Activated CD4-positive, CD25-positive, alpha-beta regulatory T cell treated with anti-CD3 and anti-CD28 coated beads, Interleukin-2, amount 50 U/mL, for 16 hours (primary cell): ENCODE measurements at regions not wholly inside any gene's neighbourhood (a gene's known extent, or its start where the extent isn't known, plus 50 kb on each side); places are given as distances from the start of the nearest gene placed in this dataset.
A peak's percentile ranks its signal among the peaks of the same experiment; 100 is the strongest.
"Not testable (repeated sequence)": the region's sequence is repeated elsewhere in the genome, so short reads cannot be mapped to it uniquely, and the experiment has no call there.

Source experiments
- DNase-seq: peaks from one replicate; pipeline ENCODE4 v3.0.0-alpha.2; 2020; ENCODE audit warnings: low read depth, low spot score

GRCh38 chr10:3887404-3887803 is 102.4 kb upstream of the KLF6 start:
- no peak for DNase-seq

DNA sequence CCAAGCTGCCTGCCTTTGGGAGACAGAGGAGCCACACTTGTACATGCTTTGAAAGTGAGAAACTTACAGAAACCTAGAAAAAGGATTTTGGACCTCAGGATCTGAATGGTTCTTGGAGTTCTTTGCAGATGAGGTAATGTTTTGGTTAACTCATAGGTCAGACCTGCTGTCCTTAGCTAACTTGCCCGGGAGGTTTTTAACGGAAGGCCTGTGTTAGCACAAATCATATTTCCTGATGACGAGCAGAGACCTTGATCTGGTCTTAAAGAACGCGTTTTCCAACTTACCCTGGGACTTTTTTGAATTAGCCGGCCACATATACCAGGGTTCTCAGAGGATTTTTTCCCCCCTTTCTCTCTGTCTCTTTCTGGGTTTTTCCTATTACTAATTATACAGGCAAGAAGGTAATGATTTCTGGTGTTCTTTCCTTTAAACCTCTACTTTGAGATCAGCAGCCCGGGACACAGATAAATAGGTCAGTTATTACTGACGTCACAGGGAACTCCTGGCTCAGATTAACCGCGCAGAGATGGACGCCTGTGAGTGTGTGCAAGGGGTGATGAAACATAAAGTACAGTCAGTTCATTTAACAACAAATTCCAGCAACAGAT is 101.7 kb upstream of the KLF6 start:
- DNase-seq = no peak

DNA sequence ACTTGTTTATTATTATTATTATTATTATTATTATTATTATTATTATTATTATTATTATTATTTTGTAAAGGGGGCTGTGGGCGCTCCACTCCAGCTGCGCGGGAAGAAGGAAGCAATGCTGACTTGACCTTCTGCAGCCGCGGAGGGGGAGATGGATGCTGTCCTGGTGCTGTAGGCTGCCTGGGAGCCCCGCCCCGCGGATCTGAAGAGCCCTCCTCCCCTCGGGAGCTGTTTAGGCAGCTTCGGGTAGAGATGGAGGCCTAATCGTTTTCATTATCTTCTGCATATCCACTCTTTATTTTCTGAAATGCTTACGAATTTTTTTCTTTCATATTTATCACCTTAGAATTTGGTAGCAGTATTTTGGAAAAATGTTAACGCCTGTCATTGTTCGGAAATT is 101.2 kb upstream of the KLF6 start:
- no peak for DNase-seq

- no peak for DNase-seq
Observed at GRCh38 chr10:3882855-3883254, 97.8 kb upstream of the KLF6 start.

GRCh38 chr10:3881622-3882021 is 96.6 kb upstream of the KLF6 start:
- no peak for DNase-seq

DNA sequence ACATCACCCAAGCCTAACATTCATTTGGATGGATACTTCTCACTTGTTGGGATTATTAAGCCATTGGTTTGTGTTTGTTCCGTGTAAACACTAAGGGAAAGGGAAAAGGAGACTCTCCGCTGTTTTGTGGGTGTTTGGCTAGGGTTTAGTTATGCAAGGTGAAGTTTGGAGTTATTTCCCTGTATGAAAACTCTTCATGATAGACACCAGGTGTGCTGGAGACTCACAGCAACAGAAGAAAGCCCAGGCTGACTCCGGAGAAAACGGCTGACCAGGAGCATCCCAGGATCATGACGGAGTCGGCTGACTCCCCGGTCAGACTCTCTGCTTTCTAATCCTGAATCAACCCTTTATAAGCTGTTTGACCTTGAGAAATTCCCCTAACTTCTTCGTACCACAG is 94.1 kb upstream of the KLF6 start:
- no peak for DNase-seq

DNA sequence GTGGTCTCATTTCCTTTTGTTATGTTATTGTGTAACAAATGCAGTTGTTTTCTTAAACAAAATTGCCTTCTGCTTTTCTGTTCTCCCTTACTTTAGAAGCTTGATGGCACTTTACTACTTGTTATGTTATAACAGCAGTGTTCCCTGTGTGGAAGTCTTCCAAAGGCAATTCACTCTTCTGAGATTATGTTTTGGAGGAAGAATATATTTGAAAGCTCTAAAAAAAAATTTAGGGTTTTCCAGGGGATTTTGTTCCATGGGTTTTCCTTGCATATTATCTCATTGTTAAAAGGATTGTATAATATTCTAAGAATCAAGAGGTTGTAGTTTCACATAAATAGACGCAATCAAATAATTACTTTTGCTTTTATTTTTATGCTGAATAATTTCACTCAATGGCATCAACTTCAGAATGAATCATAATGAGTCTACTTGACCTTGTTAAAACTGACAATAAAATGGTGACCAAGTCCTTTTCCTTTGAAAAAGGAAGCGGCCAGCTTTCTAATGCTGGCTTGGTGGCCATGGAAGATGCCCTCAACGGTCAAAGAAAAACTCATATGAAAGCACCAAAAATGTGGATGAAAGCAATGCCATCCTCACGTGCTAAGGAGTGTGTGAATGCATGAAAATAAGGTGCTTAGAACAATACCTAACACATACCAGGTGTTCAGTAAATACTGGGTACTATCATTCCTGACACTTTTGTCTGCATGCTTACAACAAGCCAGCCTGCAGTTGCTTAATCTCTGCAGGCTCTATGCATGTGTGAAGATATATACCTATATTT is 92.4 kb upstream of the KLF6 start:
- no peak for DNase-seq

- no peak for DNase-seq
Observed at GRCh38 chr10:3876350-3876962, 91.4 kb upstream of the KLF6 start.

DNA sequence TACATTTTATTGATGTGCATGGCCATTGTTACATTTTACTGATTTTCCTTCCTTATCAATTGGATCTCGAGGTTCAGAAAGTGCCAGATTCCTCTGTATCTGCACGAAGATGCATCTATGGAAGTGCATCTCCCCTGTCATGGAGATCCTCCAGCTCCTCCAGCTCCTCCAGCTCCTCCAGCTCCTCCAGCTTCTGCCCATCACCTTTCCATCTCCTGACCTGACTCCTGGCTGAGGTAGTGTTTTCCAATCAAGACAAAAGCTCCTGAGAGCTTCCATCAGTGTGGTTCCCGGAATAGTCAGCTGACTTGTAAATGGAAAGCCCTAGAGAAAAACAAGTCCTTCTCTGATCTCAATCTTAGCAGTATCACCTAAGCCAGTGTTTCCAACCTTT is 90.8 kb upstream of the KLF6 start:
- DNase-seq = no peak

DNA sequence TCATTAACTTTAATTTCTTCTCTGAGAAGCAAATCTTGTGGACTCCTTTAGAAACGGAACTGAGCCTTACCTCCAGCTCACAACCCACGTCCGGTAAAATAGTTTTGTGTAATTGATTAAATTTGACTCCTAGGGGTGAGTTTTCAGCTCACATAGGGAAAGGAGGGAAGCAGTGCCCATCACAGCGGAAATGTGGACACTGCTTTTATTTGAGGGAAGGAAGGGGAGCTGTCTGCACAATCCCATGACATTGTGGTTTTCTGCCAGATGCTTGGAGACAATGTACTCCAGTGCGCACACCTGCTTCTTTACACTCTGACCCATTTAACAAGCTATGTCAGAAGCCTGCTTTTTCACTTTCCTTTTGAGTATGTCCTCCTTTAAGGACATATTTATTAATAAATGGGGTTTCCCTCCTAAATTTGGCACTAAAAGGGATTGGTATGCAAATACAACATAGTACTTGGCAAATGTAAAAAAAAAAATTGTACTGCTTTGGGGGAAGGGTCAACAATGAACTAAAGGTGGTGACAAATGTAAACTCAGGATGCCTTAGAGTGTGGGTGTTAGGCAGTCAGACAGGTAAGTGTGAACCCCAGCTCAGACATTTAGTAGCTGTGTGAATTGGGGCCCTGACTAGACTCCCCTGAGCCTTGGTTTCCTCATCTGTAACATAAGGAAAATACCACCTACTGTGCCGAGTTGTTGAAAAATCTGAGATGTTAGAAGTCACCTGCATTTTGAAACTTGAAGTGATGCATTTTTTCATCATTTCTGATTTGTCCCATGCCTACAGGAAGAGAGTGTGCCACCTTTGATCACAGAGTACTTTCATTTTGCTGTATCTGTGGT is 90.2 kb upstream of the KLF6 start:
- DNase-seq = no peak

DNA sequence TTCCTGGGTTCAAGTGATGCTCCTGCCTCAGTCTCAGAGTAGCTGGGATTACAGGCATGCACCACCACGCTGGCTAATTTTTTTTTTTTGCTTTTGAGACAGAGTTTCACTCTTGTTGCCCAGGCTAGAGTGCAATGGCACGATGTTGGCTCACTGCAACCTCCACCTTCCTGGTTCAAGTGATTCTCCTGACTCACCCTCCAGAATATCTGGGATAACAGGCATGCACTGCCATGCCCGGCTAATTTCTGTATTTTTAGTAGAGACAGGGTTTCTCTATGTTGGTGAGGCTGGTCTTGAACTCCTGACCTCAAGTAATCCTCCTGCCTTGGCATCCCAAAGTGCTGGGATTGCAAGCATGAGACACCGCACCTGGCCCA is 89.6 kb upstream of the KLF6 start:
- not testable (repeated sequence) for DNase-seq

DNA sequence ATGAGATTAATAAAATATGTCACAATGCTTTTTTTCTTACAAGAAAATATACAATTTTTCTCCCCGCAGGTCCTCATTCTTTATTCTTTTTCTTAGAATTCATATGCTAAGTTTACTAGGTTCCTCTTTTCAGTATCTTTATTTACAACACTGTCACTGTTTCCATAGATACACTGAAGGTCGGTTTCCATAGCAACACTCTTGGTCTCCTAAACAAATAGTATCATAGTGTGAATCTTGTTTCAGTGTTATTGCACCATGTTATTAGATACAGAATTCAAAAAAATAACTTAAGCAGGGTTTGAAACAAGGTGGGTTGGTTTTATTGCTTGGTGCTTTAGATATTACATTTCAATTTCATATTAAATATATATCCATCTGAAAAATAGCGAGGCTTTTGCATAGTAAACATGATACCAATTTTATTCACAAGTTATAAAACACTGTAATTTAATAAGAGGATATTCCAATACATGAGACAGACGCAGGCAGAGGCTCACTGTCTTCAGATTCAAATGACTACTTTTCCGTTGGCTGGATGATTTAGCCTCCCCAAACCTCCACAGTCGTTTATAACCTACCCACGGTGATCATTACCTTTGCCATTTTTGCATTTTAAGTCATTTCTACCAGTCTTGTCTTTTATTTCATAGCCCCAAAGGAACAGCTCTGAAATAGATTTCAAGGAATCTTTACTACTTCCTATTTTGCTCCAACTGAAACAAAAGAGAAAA is 88.9 kb upstream of the KLF6 start:
- DNase-seq = peak; percentile 32

GRCh38 chr10:3872712-3873329 is 87.8 kb upstream of the KLF6 start:
- DNase-seq = no peak

GRCh38 chr10:3871424-3871996 is 86.5 kb upstream of the KLF6 start:
- no peak for DNase-seq

DNA sequence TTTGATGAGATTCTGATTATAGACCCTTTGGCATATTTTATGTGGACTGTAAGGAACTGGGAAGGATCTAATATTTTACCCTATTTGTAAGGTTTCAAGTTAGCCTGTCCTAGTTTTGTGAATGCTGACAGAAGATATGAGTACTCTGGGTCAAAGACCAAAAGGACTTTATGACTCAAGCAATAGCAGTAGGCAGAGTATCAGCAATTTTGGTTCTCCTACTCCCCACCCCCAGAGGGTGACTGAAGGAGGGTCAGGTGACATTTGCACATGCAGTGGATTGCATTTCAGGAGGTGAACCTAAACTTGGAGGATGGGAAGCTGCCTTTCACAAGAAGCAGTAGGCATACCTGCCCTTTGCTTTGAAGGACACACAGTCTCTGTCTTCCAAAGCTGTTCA is 84.0 kb upstream of the KLF6 start:
- no peak for DNase-seq

- no peak for DNase-seq
Observed at GRCh38 chr10:3868271-3868664, 83.3 kb upstream of the KLF6 start.

DNA sequence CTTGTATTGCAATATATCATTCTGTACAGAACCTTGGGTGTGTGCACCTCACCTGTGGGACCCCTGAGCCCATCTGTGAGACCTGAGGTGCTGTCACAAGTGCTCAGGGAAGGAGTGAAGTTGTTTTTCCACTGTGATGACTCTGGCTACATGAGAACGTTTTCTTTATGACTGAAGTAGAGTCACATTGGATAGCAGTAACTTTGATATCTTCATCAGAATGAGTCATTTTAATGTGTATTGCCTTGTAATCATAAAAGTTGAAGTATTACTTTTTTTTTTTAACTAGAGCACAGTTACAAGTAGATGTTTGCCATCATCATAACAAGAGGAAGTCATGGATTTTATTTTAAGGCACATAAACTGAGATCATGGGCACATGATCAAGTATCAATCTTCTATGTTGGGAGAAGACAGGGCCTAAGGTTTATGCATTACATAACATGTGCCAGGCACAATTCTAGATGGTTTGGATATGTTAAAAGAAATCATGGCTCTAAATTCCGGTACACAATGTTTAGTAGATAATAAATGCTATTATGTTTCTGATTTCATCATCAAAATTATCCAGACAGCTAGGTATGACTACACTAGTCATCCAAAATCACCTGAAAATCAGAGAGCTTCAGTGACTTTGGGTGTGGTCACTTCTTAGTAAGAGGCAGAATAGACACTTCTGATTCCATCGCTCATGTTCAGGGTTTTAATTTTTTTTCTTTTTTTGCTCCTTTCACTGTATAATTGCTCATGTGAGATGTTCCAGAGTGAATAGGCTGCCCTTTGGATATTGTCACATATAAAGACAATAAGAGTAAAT is 82.7 kb upstream of the KLF6 start:
- no peak for DNase-seq

GRCh38 chr10:3866332-3866731 is 81.3 kb upstream of the KLF6 start:
- DNase-seq = no peak

DNA sequence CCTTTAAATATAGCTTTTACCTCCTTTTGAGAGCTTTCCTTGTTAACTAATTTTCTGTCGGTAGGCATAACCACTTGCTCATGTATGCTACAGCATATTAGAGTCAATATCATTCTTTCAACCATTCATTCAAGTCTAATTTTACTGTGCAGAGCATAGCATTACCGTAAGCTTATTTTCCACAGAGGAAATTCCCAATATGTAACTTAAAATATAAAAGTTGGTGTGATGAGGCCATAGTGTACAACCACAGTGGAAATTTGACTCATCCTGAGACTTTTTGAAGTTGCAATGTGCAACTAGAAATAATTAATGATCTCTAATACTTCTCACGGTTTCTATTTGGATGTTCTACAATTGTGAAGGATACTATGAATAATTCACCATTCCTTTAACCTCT is 80.6 kb upstream of the KLF6 start:
- no peak for DNase-seq

GRCh38 chr10:3861795-3862194 is 76.8 kb upstream of the KLF6 start:
- DNase-seq = no peak
